ENCODE measurements at regions not wholly inside any gene's neighbourhood (a gene's known extent, or its start where the extent isn't known, plus 50 kb on each side); places are given as distances from the start of the nearest gene placed in this dataset.

GRCh38 chr2:176553685-176554100 is 284.5 kb downstream of the MTX2 start:
- no peaks in the 10 kb centered on the region for H3K36me3 ChIP-seq (ENCODE audit: control insufficient read depth, insufficient read depth, low read length)
- H3K27me3 ChIP-seq (ENCODE audit: insufficient read depth, low read length, poor library complexity): no peaks in the 10 kb centered on the region
- H3K4me1 ChIP-seq (ENCODE audit: control insufficient read depth, low read depth, low read length): no peaks in the 10 kb centered on the region
- no peak overlapping the region for H2AK5ac ChIP-seq (ENCODE audit: low read length)
- no peak overlapping the region for H3K23ac ChIP-seq (ENCODE audit: low read length)
- H2BK5ac ChIP-seq (ENCODE audit: low read length): no peak overlapping the region
- peak; percentile 57 for DNase-seq
- H3K56ac ChIP-seq (ENCODE audit: low read length): peak overlapping the region; percentile 47
- no peak overlapping the region for H3K18ac ChIP-seq (ENCODE audit: low read length)
- H3K4me3 ChIP-seq (ENCODE audit: low read length): no peak overlapping the region
- no peak overlapping the region for H3K27ac ChIP-seq (ENCODE audit: low read depth, low read length)
- no peak overlapping the region for H2BK120ac ChIP-seq (ENCODE audit: low read depth, low read length)
- H3K4ac ChIP-seq (ENCODE audit: low read depth, low read length): no peak overlapping the region
- H3K4me2 ChIP-seq (ENCODE audit: low read length): no peak overlapping the region
- no peak overlapping the region for H4K5ac ChIP-seq (ENCODE audit: low read length)
- no CpG with 5 or more reads among the region's 16 CpGs for WGBS (ENCODE audit: extremely low coverage, insufficient coverage, low lambda C conversion rate)
- no peaks in the 10 kb centered on the region for H3K79me2 ChIP-seq (ENCODE audit: control insufficient read depth, insufficient read depth, low read length)
- no peak overlapping the region for H4K8ac ChIP-seq (ENCODE audit: low read depth, low read length)
- H2BK15ac ChIP-seq (replicated peaks; ENCODE audit: low read depth): no peak overlapping the region
- no peak overlapping the region for H3K9ac ChIP-seq (ENCODE audit: low read length)
- no peaks in the 10 kb centered on the region for H3K79me1 ChIP-seq (ENCODE audit: low read length)

GRCh38 chr2:176554101-176555048 is 285.1 kb downstream of the MTX2 start:
- no peak overlapping the region for H3K4ac ChIP-seq (ENCODE audit: low read depth, low read length)
- H2BK120ac ChIP-seq (ENCODE audit: low read depth, low read length): no peak overlapping the region
- no peak overlapping the region for H4K8ac ChIP-seq (ENCODE audit: low read depth, low read length)
- H3K23ac ChIP-seq (ENCODE audit: low read length): no peak overlapping the region
- no peak overlapping the region for H2BK15ac ChIP-seq (replicated peaks; ENCODE audit: low read depth)
- no peaks in the 10 kb centered on the region for H3K79me1 ChIP-seq (ENCODE audit: low read length)
- no peaks in the 10 kb centered on the region for H3K79me2 ChIP-seq (ENCODE audit: control insufficient read depth, insufficient read depth, low read length)
- H2BK5ac ChIP-seq (ENCODE audit: low read length): no peak overlapping the region
- H2AK5ac ChIP-seq (ENCODE audit: low read length): no peak overlapping the region
- peak overlapping the region; percentile 32 for H3K9ac ChIP-seq (ENCODE audit: low read length)
- no CpG with 5 or more reads among the region's 17 CpGs for WGBS (ENCODE audit: extremely low coverage, insufficient coverage, low lambda C conversion rate)
- H4K5ac ChIP-seq (ENCODE audit: low read length): no peak overlapping the region
- H3K4me1 ChIP-seq (ENCODE audit: control insufficient read depth, low read depth, low read length): no peaks in the 10 kb centered on the region
- DNase-seq: peak; percentile 71
- H3K27me3 ChIP-seq (ENCODE audit: insufficient read depth, low read length, poor library complexity): no peaks in the 10 kb centered on the region
- peak overlapping the region; percentile 47 for H3K56ac ChIP-seq (ENCODE audit: low read length)
- H3K18ac ChIP-seq (ENCODE audit: low read length): no peak overlapping the region
- no peak overlapping the region for H3K27ac ChIP-seq (ENCODE audit: low read depth, low read length)
- no peaks in the 10 kb centered on the region for H3K36me3 ChIP-seq (ENCODE audit: control insufficient read depth, insufficient read depth, low read length)
- no peak overlapping the region for H3K4me3 ChIP-seq (ENCODE audit: low read length)
- peak overlapping the region; percentile 34 for H3K4me2 ChIP-seq (ENCODE audit: low read length)

GRCh38 chr2:176555112-176555511 is 285.9 kb downstream of the MTX2 start:
- Histone ChIP-seq H3K27ac (ENCODE audit: low read depth, low read length) (no peak overlapping the region), H3K79me2 (ENCODE audit: control insufficient read depth, insufficient read depth, low read length) (no peaks in the 10 kb centered on the region), H4K5ac (ENCODE audit: low read length) (no peak overlapping the region), H3K23ac (ENCODE audit: low read length) (no peak overlapping the region), H3K18ac (ENCODE audit: low read length) (no peak overlapping the region), H3K4me1 (ENCODE audit: control insufficient read depth, low read depth, low read length) (no peaks in the 10 kb centered on the region), H3K9ac (ENCODE audit: low read length) (no peak overlapping the region), H2BK15ac (replicated peaks; ENCODE audit: low read depth) (no peak overlapping the region), H2AK5ac (ENCODE audit: low read length) (no peak overlapping the region), H4K8ac (ENCODE audit: low read depth, low read length) (no peak overlapping the region), H3K36me3 (ENCODE audit: control insufficient read depth, insufficient read depth, low read length) (no peaks in the 10 kb centered on the region), H3K27me3 (ENCODE audit: insufficient read depth, low read length, poor library complexity) (no peaks in the 10 kb centered on the region), H3K79me1 (ENCODE audit: low read length) (no peaks in the 10 kb centered on the region), H3K4me3 (ENCODE audit: low read length) (no peak overlapping the region), H3K56ac (ENCODE audit: low read length) (no peak overlapping the region), H3K4ac (ENCODE audit: low read depth, low read length) (no peak overlapping the region), H2BK120ac (ENCODE audit: low read depth, low read length) (no peak overlapping the region), H3K4me2 (ENCODE audit: low read length) (no peak overlapping the region), H2BK5ac (ENCODE audit: low read length) (no peak overlapping the region)
- 100% methylated on average over 1 of the region's 5 CpGs for WGBS (ENCODE audit: extremely low coverage, insufficient coverage, low lambda C conversion rate)
- DNase-seq: no peak

- no peak overlapping the region for H2BK120ac ChIP-seq (ENCODE audit: low read depth, low read length)
- no peaks in the 10 kb centered on the region for H3K4me1 ChIP-seq (ENCODE audit: control insufficient read depth, low read depth, low read length)
- no peak overlapping the region for H2BK5ac ChIP-seq (ENCODE audit: low read length)
- no peaks in the 10 kb centered on the region for H3K27me3 ChIP-seq (ENCODE audit: insufficient read depth, low read length, poor library complexity)
- H3K79me2 ChIP-seq (ENCODE audit: control insufficient read depth, insufficient read depth, low read length): no peaks in the 10 kb centered on the region
- DNase-seq: no peak
- H3K36me3 ChIP-seq (ENCODE audit: control insufficient read depth, insufficient read depth, low read length): no peaks in the 10 kb centered on the region
- no peak overlapping the region for H3K9ac ChIP-seq (ENCODE audit: low read length)
- no peak overlapping the region for H4K5ac ChIP-seq (ENCODE audit: low read length)
- no peak overlapping the region for H2BK15ac ChIP-seq (replicated peaks; ENCODE audit: low read depth)
- no peak overlapping the region for H3K4ac ChIP-seq (ENCODE audit: low read depth, low read length)
- no peak overlapping the region for H2AK5ac ChIP-seq (ENCODE audit: low read length)
- no peak overlapping the region for H3K4me2 ChIP-seq (ENCODE audit: low read length)
- H3K79me1 ChIP-seq (ENCODE audit: low read length): no peaks in the 10 kb centered on the region
- H3K27ac ChIP-seq (ENCODE audit: low read depth, low read length): no peak overlapping the region
- H4K8ac ChIP-seq (ENCODE audit: low read depth, low read length): no peak overlapping the region
- no peak overlapping the region for H3K23ac ChIP-seq (ENCODE audit: low read length)
- H3K18ac ChIP-seq (ENCODE audit: low read length): no peak overlapping the region
- WGBS (ENCODE audit: extremely low coverage, insufficient coverage, low lambda C conversion rate): no CpG with 5 or more reads among the region's 13 CpGs
- H3K4me3 ChIP-seq (ENCODE audit: low read length): no peak overlapping the region
- no peak overlapping the region for H3K56ac ChIP-seq (ENCODE audit: low read length)
These were observed 286.5 kb downstream of the MTX2 start for GRCh38 chr2:176555781-176556180.

GRCh38 chr2:176556373-176556772 is 287.1 kb downstream of the MTX2 start:
- H3K4ac ChIP-seq (ENCODE audit: low read depth, low read length): no peak overlapping the region
- no peak overlapping the region for H3K56ac ChIP-seq (ENCODE audit: low read length)
- no peak overlapping the region for H3K23ac ChIP-seq (ENCODE audit: low read length)
- no peaks in the 10 kb centered on the region for H3K27me3 ChIP-seq (ENCODE audit: insufficient read depth, low read length, poor library complexity)
- no peak overlapping the region for H2BK120ac ChIP-seq (ENCODE audit: low read depth, low read length)
- no peak overlapping the region for H2AK5ac ChIP-seq (ENCODE audit: low read length)
- H3K27ac ChIP-seq (ENCODE audit: low read depth, low read length): no peak overlapping the region
- H4K8ac ChIP-seq (ENCODE audit: low read depth, low read length): no peak overlapping the region
- H3K36me3 ChIP-seq (ENCODE audit: control insufficient read depth, insufficient read depth, low read length): no peaks in the 10 kb centered on the region
- no peak overlapping the region for H3K4me2 ChIP-seq (ENCODE audit: low read length)
- H3K18ac ChIP-seq (ENCODE audit: low read length): no peak overlapping the region
- no peak overlapping the region for H4K5ac ChIP-seq (ENCODE audit: low read length)
- no peak overlapping the region for H3K4me3 ChIP-seq (ENCODE audit: low read length)
- no peaks in the 10 kb centered on the region for H3K79me1 ChIP-seq (ENCODE audit: low read length)
- H2BK15ac ChIP-seq (replicated peaks; ENCODE audit: low read depth): no peak overlapping the region
- no peaks in the 10 kb centered on the region for H3K79me2 ChIP-seq (ENCODE audit: control insufficient read depth, insufficient read depth, low read length)
- no peak overlapping the region for H3K9ac ChIP-seq (ENCODE audit: low read length)
- WGBS (ENCODE audit: extremely low coverage, insufficient coverage, low lambda C conversion rate): no CpG with 5 or more reads among the region's 2 CpGs
- no peak overlapping the region for H2BK5ac ChIP-seq (ENCODE audit: low read length)
- no peak for DNase-seq
- H3K4me1 ChIP-seq (ENCODE audit: control insufficient read depth, low read depth, low read length): no peaks in the 10 kb centered on the region
